H1 (cell line): ENCODE measurements at regions not wholly inside any gene's neighbourhood (a gene's known extent, or its start where the extent isn't known, plus 50 kb on each side); places are given as distances from the start of the nearest gene placed in this dataset.

Experiments used
- CTCF ChIA-PET: fragments of 300-600 bp; sonication (Branson Sonifier 250); formaldehyde crosslinking; loops from one replicate; lab custom pipeline; 2021; ENCODE audit not compliant: partially characterized antibody; lab: Charles Lee
- POLR2A ChIA-PET: fragments of 300-600 bp; sonication (Branson Sonifier 250); formaldehyde crosslinking; loops from one replicate; lab custom pipeline; 2021; ENCODE audit warnings: inconsistent platforms; ENCODE audit not compliant: partially characterized antibody; lab: Charles Lee
- DNase-seq, 2 experiments: peaks; one replicate each; pipeline versions ENCODE4 v3.0.0 to v3.0.0-alpha.2; 2010 to 2022; ENCODE audit warnings: low spot score in 2 of 2, low read depth in 1 of 2, mixed read lengths in 1 of 2
- FAIRE-seq: peaks from 2 replicates; lab custom pipeline; 2011; peaks lifted over from hg19 to GRCh38; lab: Jason Lieb, UNC
- H2AFZ ChIP-seq: 2 replicates; pipeline ENCODE4 v1.8.1; 2012; ENCODE audit warnings: low read length, inconsistent platforms
- H2AK5ac ChIP-seq: 2 replicates; pipeline ENCODE4 v1.6.1; 2013; ENCODE audit warnings: low read depth, low read length
- H2BK120ac ChIP-seq: replicated peaks from 2 replicates; pipeline ENCODE3; 2013; ENCODE audit warnings: low read depth, low read length, inconsistent platforms
- H2BK12ac ChIP-seq: 2 replicates; pipeline ENCODE4 v1.6.1; 2013; ENCODE audit warnings: low read depth, low read length
- H2BK15ac ChIP-seq: 2 replicates; pipeline ENCODE4 v1.6.1; 2013; ENCODE audit warnings: low read length
- H2BK20ac ChIP-seq: 2 replicates; pipeline ENCODE4 v1.6.1; 2013; ENCODE audit warnings: low read length
- H2BK5ac ChIP-seq: 2 replicates; pipeline ENCODE4 v1.6.1; 2013; ENCODE audit warnings: low read depth, low read length
- H3K14ac ChIP-seq: 2 replicates; pipeline ENCODE4 v1.6.1; 2013; ENCODE audit warnings: inconsistent platforms; ENCODE audit not compliant: insufficient read length
- H3K18ac ChIP-seq: 2 replicates; pipeline ENCODE4 v1.6.1; 2013; ENCODE audit warnings: low read length; ENCODE audit errors: extremely low read depth
- H3K23ac ChIP-seq: 2 replicates; pipeline ENCODE4 v1.6.1; 2013; ENCODE audit warnings: inconsistent platforms; ENCODE audit not compliant: insufficient read length
- H3K23me2 ChIP-seq: 2 replicates; pipeline ENCODE4 v1.6.1; 2013; ENCODE audit warnings: low read depth, low read length
- H3K27ac ChIP-seq: 2 replicates; pipeline ENCODE4 v1.6.1; 2011; ENCODE audit warnings: low read depth, low read length, inconsistent platforms
- H3K27me3 ChIP-seq, 4 experiments: replicated peaks in 1 of 4; 1 replicate in 1 of 4; 2 replicates in 3 of 4; pipeline versions ENCODE4 v1.6.1 to v1.8.1; 2011 to 2013; ENCODE audit warnings: low read length in 3 of 4, mild to moderate bottlenecking in 3 of 4, inconsistent platforms in 2 of 4, mixed read lengths in 2 of 4, moderate library complexity in 1 of 4; ENCODE audit not compliant: control insufficient read depth in 3 of 4, insufficient read depth in 3 of 4; ENCODE audit errors: extremely low read depth in 1 of 4
- H3K36me3 ChIP-seq, 4 experiments: 2 replicates each; pipeline versions ENCODE4 v1.6.1 to v1.8.1; 2011 to 2013; ENCODE audit warnings: mild to moderate bottlenecking in 4 of 4, low read length in 3 of 4, moderate library complexity in 2 of 4, control low read depth in 1 of 4, inconsistent platforms in 1 of 4; ENCODE audit not compliant: insufficient read depth in 4 of 4, control insufficient read depth in 2 of 4
- H3K4ac ChIP-seq: replicated peaks from 2 replicates; pipeline ENCODE3; 2013; ENCODE audit warnings: low read length, low read depth, mixed read lengths, inconsistent platforms; ENCODE audit not compliant: insufficient read length
- H3K4me1 ChIP-seq, 4 experiments: replicated peaks in 1 of 4; 1 replicate in 1 of 4; 2 replicates in 3 of 4; pipeline versions ENCODE4 v1.6.1 to v1.8.1; 2011 to 2013; ENCODE audit warnings: low read length in 3 of 4, inconsistent platforms in 2 of 4, mixed read lengths in 1 of 4; ENCODE audit not compliant: insufficient read depth in 4 of 4, control insufficient read depth in 3 of 4
- H3K4me2 ChIP-seq, 2 experiments: 2 replicates each; pipeline versions ENCODE4 v1.6.1 to v1.8.1; 2011 to 2013; ENCODE audit warnings: low read depth in 2 of 2, low read length in 2 of 2, control low read depth in 1 of 2, inconsistent platforms in 1 of 2, mild to moderate bottlenecking in 1 of 2; ENCODE audit not compliant: insufficient read depth in 1 of 2
- H3K4me3 ChIP-seq, 4 experiments: fragments of 200-600, 300-600 bp in 1 of 4; sonication (generic), shearing (Covaris generic), sonication (Bioruptor Twin) in 1 of 4; 2 replicates each; pipeline versions ENCODE4 v1.5.1 to v1.8.1; 2011 to 2016; ENCODE audit warnings: low read length in 4 of 4, low read depth in 3 of 4, control low read depth in 2 of 4, inconsistent platforms in 2 of 4, mild to moderate bottlenecking in 2 of 4, mixed read lengths in 1 of 4, moderate library complexity in 1 of 4; ENCODE audit not compliant: insufficient read depth in 2 of 4; ENCODE audit errors: extremely low read depth in 1 of 4
- H3K56ac ChIP-seq: replicated peaks from 2 replicates; pipeline ENCODE3; 2013; ENCODE audit warnings: low read depth, mild to moderate bottlenecking, mixed read lengths, low read length, inconsistent platforms; ENCODE audit not compliant: insufficient read length
- H3K79me1 ChIP-seq: 2 replicates; pipeline ENCODE4 v1.6.1; 2013; ENCODE audit warnings: low read depth, low read length, control low read depth
- H3K79me2 ChIP-seq, 2 experiments: 2 replicates each; pipeline versions ENCODE4 v1.6.1 to v1.8.1; 2012 to 2013; ENCODE audit warnings: low read length in 2 of 2, mild to moderate bottlenecking in 2 of 2, inconsistent platforms in 1 of 2; ENCODE audit not compliant: insufficient read depth in 2 of 2, control insufficient read depth in 1 of 2
- H3K9ac ChIP-seq, 4 experiments: replicated peaks in 1 of 4; 1 replicate in 1 of 4; 2 replicates in 3 of 4; pipeline versions ENCODE4 v1.6.1 to v1.8.1; 2011 to 2013; ENCODE audit warnings: low read depth in 3 of 4, low read length in 3 of 4, control low read depth in 2 of 4, mild to moderate bottlenecking in 2 of 4, moderate library complexity in 2 of 4, inconsistent platforms in 1 of 4; ENCODE audit errors: extremely low read depth in 1 of 4
- H3K9me3 ChIP-seq, 2 experiments: 2 replicates each; pipeline versions ENCODE4 v1.6.1 to v1.8.1; 2012 to 2013; ENCODE audit warnings: mild to moderate bottlenecking in 2 of 2, moderate library complexity in 2 of 2, control low read depth in 1 of 2, inconsistent platforms in 1 of 2, low read depth in 1 of 2, low read length in 1 of 2, mixed read lengths in 1 of 2; ENCODE audit not compliant: insufficient read depth in 2 of 2
- H4K20me1 ChIP-seq, 2 experiments: replicated peaks in 1 of 2; 2 replicates each; pipeline versions ENCODE3 to v1.8.1; 2011 to 2013; ENCODE audit warnings: inconsistent platforms in 2 of 2, low read length in 2 of 2, mild to moderate bottlenecking in 1 of 2; ENCODE audit not compliant: insufficient read depth in 2 of 2, control insufficient read depth in 1 of 2
- H4K5ac ChIP-seq: 2 replicates; pipeline ENCODE4 v1.6.1; 2013; ENCODE audit warnings: low read length, low read depth, mixed read lengths, inconsistent platforms; ENCODE audit not compliant: insufficient read length
- H4K8ac ChIP-seq: 2 replicates; pipeline ENCODE4 v1.8.0; 2013; ENCODE audit warnings: mild to moderate bottlenecking, moderate library complexity, low read length, inconsistent platforms; ENCODE audit not compliant: insufficient read depth; ENCODE audit errors: extremely low read depth
- H4K91ac ChIP-seq: replicated peaks from 2 replicates; pipeline ENCODE3; 2013; ENCODE audit warnings: low read length, mixed read lengths, inconsistent platforms; ENCODE audit not compliant: insufficient read length
- BCL11A ChIP-seq, 2 experiments: IDR thresholded peaks; one replicate each; pipeline ENCODE4 v1.6.1; 2011; ENCODE audit warnings: low read depth in 2 of 2, low read length in 2 of 2, mild to moderate bottlenecking in 2 of 2
- FOSL1 ChIP-seq: IDR thresholded peaks from 2 replicates; pipeline ENCODE4 v1.6.1; 2011; ENCODE audit warnings: mild to moderate bottlenecking, low read depth, low read length, moderate library complexity; ENCODE audit not compliant: insufficient read depth
- SIN3A ChIP-seq, 2 experiments: IDR thresholded peaks in 1 of 2; conservative IDR thresholded peaks in 1 of 2; 2 replicates each; pipeline ENCODE4 v1.6.1; 2011 to 2012; ENCODE audit warnings: low read length in 2 of 2, improper control_type of control experiment in 1 of 2, low read depth in 1 of 2, mild to moderate bottlenecking in 1 of 2
- WGBS, 2 experiments: shearing (Covaris generic) in 1 of 2; methylation state at CpG; one replicate each; pipeline versions ENCODE4 v1.1.6 to v1.1.7; 2013 to 2015; ENCODE audit warnings: low lambda C conversion rate in 2 of 2, mixed read lengths in 2 of 2, inconsistent platforms in 1 of 2, low coverage in 1 of 2, missing lambda C conversion rate in 1 of 2; ENCODE audit not compliant: insufficient replicate concordance in 2 of 2, insufficient coverage in 1 of 2, insufficient read length in 1 of 2; ENCODE audit errors: extremely low coverage in 1 of 2, missing lambda C conversion rate in 1 of 2; 5-methylcytosine and 5-hydroxymethylcytosine counted together

DNA sequence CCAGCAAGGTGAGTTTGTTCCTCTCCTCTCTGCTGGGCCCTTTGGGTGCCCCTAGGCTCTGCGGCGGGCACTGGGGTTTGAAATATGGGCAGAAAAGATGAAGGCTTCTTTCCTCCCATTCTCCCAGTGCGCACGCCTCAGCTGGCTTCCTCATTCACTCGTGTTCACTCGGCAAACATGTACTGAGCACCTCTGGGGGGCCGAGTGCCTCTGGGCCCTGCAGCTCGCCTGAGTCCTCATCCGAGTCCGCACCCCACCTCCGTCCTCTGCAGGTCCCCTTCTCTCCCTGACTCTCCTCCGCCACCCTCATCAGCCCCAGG is 98.5 kb upstream of the RUNX3 start:
- H3K23ac ChIP-seq: no peak overlapping the region
- no peak overlapping the region for H3K4me2 ChIP-seq
- DNase-seq (no peak), FAIRE-seq (no peak)
- H3K27ac ChIP-seq: no peak overlapping the region
- ChIA-PET CTCF (interaction anchor here (1.0 to 2.8 kb wide), 7 partner anchors 9 to 116 kb away, joined by 3 to 24 read pairs (median 4); no protein-coding TSS in a partner anchor), POLR2A (no interaction called here)
- H3K23me2 ChIP-seq: peaks cover 1% of the 10 kb centered on the region; the same call in 1 of the 2 replicates
- H3K56ac ChIP-seq: no peak overlapping the region
- no peak overlapping the region for H4K5ac ChIP-seq
- no peaks in the 10 kb centered on the region; a peak in 1 of 4 replicates for H3K9me3 ChIP-seq
- no peak overlapping the region for H3K4me3 ChIP-seq
- no peaks in the 10 kb centered on the region for H3K79me1 ChIP-seq
- H2BK20ac ChIP-seq: no peak overlapping the region
- no peak overlapping the region for H3K14ac ChIP-seq
- H4K20me1 ChIP-seq: no peaks in the 10 kb centered on the region
- H3K27me3 ChIP-seq: no peaks in the 10 kb centered on the region; a peak in 1 of 7 replicates
- H4K8ac ChIP-seq: peak overlapping the region; percentile 52; the same call in 1 of the 2 replicates
- WGBS, 2 experiments: 93% methylated on average over 6 of the region's 12 CpGs; no CpG with 5 or more reads in 1 of the 2 experiments
- H2AK5ac ChIP-seq: 0 out of 2 replicates have a peak overlapping the region, but pooled peaks have one; percentile 24
- no peak overlapping the region for H4K91ac ChIP-seq
- no peak overlapping the region for H3K9ac ChIP-seq
- no peaks in the 10 kb centered on the region for H3K36me3 ChIP-seq
- TF ChIP-seq BCL11A (IDR thresholded peaks at IDR 0.05; ENCODE audit: low read depth in 2 of 2, low read length in 2 of 2) (no peak), FOSL1 (no peak), SIN3A (conservative IDR thresholded peaks at IDR 0.05 in 1 of 2, IDR thresholded peaks at IDR 0.05 in 1 of 2; ENCODE audit: low read depth in 1 of 2, low read length in 2 of 2) (no peak)
- H2BK120ac ChIP-seq: no peak overlapping the region
- H3K4me1 ChIP-seq: peaks cover 0 to 12% (median 5%) of the 10 kb centered on the region in 4 experiments; a peak in 5 of 7 replicates
- no peak overlapping the region for H3K4ac ChIP-seq
- H2BK15ac ChIP-seq: no peak overlapping the region
- no peak overlapping the region for H2AFZ ChIP-seq
- no peak overlapping the region for H3K18ac ChIP-seq
- H3K79me2 ChIP-seq: no peaks in the 10 kb centered on the region
- no peak overlapping the region for H2BK5ac ChIP-seq
- H2BK12ac ChIP-seq: no peak overlapping the region
